Lung (tissue), 11 donors: ENCODE measurements at regions not wholly inside any gene's neighbourhood (a gene's known extent, or its start where the extent isn't known, plus 50 kb on each side); places are given as distances from the start of the nearest gene placed in this dataset.

ENCODE experiments used
- ATAC-seq: fragments of 200-7000 bp; cut with Tn5 transposase; one replicate; pipeline ENCODE4 v1.9.1; 2020; ENCODE audit warnings: moderate number of reproducible peaks; ENCODE audit not compliant: insufficient read depth, low FRiP score
- DNase-seq, 3 donors: peaks; one replicate each; pipeline ENCODE4 v3.0.0-alpha.2; 2013 to 2017
- H3K27ac ChIP-seq, 2 donors: one replicate each; pipeline ENCODE4 v1.5.1; 2013; ENCODE audit warnings: mild to moderate bottlenecking in 2 of 2, moderate library complexity in 2 of 2, control low read depth in 1 of 2, inconsistent platforms in 1 of 2, low read depth in 1 of 2, low read length in 1 of 2
- H3K27me3 ChIP-seq, 3 donors: one replicate each; pipeline ENCODE4 v1.5.1; 2013; ENCODE audit warnings: low read length in 2 of 3; ENCODE audit not compliant: control insufficient read depth in 3 of 3, insufficient read depth in 3 of 3
- H3K36me3 ChIP-seq, 4 donors: one replicate each; pipeline ENCODE4 v1.5.1; 2013; ENCODE audit warnings: low read length in 4 of 4, mild to moderate bottlenecking in 1 of 4, moderate library complexity in 1 of 4; ENCODE audit not compliant: control insufficient read depth in 4 of 4, insufficient read depth in 4 of 4
- H3K4me1 ChIP-seq, 5 donors: one replicate each; pipeline ENCODE4 v1.5.1; 2013; ENCODE audit warnings: low read length in 5 of 5, mild to moderate bottlenecking in 2 of 5, moderate library complexity in 1 of 5; ENCODE audit not compliant: control insufficient read depth in 5 of 5, insufficient read depth in 5 of 5
- H3K4me3 ChIP-seq: one replicate; pipeline ENCODE4 v1.5.1; 2013; ENCODE audit warnings: mild to moderate bottlenecking, control low read depth, moderate library complexity
- H3K9ac ChIP-seq, 2 donors: one replicate each; pipeline ENCODE4 v1.5.1; 2013; ENCODE audit warnings: low read length in 2 of 2, control low read depth in 1 of 2; ENCODE audit not compliant: insufficient read depth in 1 of 2
- H3K9me3 ChIP-seq, 4 donors: one replicate each; pipeline ENCODE4 v1.5.1; 2013; ENCODE audit warnings: low read length in 3 of 4, mild to moderate bottlenecking in 1 of 4, moderate library complexity in 1 of 4; ENCODE audit not compliant: control insufficient read depth in 4 of 4, insufficient read depth in 3 of 4
- WGBS, 2 donors: extraction: QIAGEN DNeasy Blood & Tissue Kit; methylation state at CpG; one replicate each; pipeline ENCODE4 v1.1.7; 2013; 5-methylcytosine and 5-hydroxymethylcytosine counted together
- TF ChIP-seq, protein P1 (sequence below): IDR thresholded peaks from 2 replicates; pipeline ENCODE4 v1.5.1; 2012; ENCODE audit warnings: mild to moderate bottlenecking; ENCODE audit errors: control extremely low read depth, extremely low read depth
- donor health status: control.
- donor health status: control.
- donor health status: Bipolar disorder and iron deficiency.
- donor health status: healthy.
- donor health status: DM: yes; HTN: yes; CAD: no.

- ATAC-seq: no peak
- Histone ChIP-seq H3K9ac (no peak overlapping the region), H3K4me1 (no peaks in the 10 kb centered on the region), H3K9me3 (no peaks in the 10 kb centered on the region), H3K27ac (no peak overlapping the region), H3K36me3 (no peaks in the 10 kb centered on the region), H3K27me3 (no peaks in the 10 kb centered on the region), H3K4me3 (no peak overlapping the region)
- no peak for DNase-seq
- TF ChIP-seq, protein P1, sequence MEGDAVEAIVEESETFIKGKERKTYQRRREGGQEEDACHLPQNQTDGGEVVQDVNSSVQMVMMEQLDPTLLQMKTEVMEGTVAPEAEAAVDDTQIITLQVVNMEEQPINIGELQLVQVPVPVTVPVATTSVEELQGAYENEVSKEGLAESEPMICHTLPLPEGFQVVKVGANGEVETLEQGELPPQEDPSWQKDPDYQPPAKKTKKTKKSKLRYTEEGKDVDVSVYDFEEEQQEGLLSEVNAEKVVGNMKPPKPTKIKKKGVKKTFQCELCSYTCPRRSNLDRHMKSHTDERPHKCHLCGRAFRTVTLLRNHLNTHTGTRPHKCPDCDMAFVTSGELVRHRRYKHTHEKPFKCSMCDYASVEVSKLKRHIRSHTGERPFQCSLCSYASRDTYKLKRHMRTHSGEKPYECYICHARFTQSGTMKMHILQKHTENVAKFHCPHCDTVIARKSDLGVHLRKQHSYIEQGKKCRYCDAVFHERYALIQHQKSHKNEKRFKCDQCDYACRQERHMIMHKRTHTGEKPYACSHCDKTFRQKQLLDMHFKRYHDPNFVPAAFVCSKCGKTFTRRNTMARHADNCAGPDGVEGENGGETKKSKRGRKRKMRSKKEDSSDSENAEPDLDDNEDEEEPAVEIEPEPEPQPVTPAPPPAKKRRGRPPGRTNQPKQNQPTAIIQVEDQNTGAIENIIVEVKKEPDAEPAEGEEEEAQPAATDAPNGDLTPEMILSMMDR: no peak
- WGBS, 2 donors: 72 to 89% methylated on average over 5 of the region's 5 CpGs
Measured at GRCh38 chr10:3723766-3724165, 61.2 kb downstream of the KLF6 start.

GRCh38 chr10:3720228-3721019, 64.6 kb downstream of the KLF6 start:
- TF ChIP-seq, protein P1: no peak
- Histone ChIP-seq H3K9ac (no peak overlapping the region), H3K36me3 (no peaks in the 10 kb centered on the region), H3K27ac (peak overlapping the region; percentile 17 to 56), H3K4me1 (peaks cover 0 to 2% (median 0%) of the 10 kb centered on the region in 5 donors), H3K27me3 (no peaks in the 10 kb centered on the region), H3K9me3 (no peaks in the 10 kb centered on the region), H3K4me3 (no peak overlapping the region)
- ATAC-seq: peak; percentile 86
- DNase-seq: peak in 2 of 3 donors; percentile 35 to 56
- WGBS, 2 donors: 30 to 44% methylated on average over 8 of the region's 8 CpGs

GRCh38 chr10:3719024-3719843, 65.8 kb downstream of the KLF6 start:
- Histone ChIP-seq H3K36me3 (no peaks in the 10 kb centered on the region), H3K9ac (no peak overlapping the region), H3K9me3 (no peaks in the 10 kb centered on the region), H3K4me1 (peaks cover 0 to 2% (median 0%) of the 10 kb centered on the region in 5 donors), H3K27me3 (no peaks in the 10 kb centered on the region), H3K27ac (no peak overlapping the region), H3K4me3 (no peak overlapping the region)
- TF ChIP-seq, protein P1: no peak
- ATAC-seq (no peak), DNase-seq (no peak)
- 95 to 97% methylated on average over 17 of the region's 17 CpGs for WGBS, 2 donors
